NB4 (cell line): ENCODE measurements at regions not wholly inside any gene's neighbourhood (a gene's known extent, or its start where the extent isn't known, plus 50 kb on each side); places are given as distances from the start of the nearest gene placed in this dataset.

ENCODE experiments used
- CTCF ChIP-seq: IDR thresholded peaks from one replicate; pipeline ENCODE4 v1.5.1; 2012; ENCODE audit warnings: low read depth, low read length
- MAX ChIP-seq: IDR thresholded peaks from 2 replicates; pipeline ENCODE4 v1.6.1; 2011; ENCODE audit warnings: low read depth, low read length
- MYC ChIP-seq: IDR thresholded peaks from 2 replicates; pipeline ENCODE4 v1.6.1; 2011; ENCODE audit warnings: low read depth, low read length
- POLR2A ChIP-seq: IDR thresholded peaks from 2 replicates; pipeline ENCODE4 v1.6.1; 2011; ENCODE audit warnings: mild to moderate bottlenecking; ENCODE audit not compliant: insufficient read length; ENCODE audit errors: extremely low read depth

GRCh38 chr6:132076452-132076851 is 125.3 kb upstream of the CCN2 start:
- TF ChIP-seq CTCF (no peak), MAX (no peak), POLR2A (no peak), MYC (no peak)
